HG02970 (cell line): ENCODE measurements at regions not wholly inside any gene's neighbourhood (a gene's known extent, or its start where the extent isn't known, plus 50 kb on each side); places are given as distances from the start of the nearest gene placed in this dataset.
"Not testable (repeated sequence)": the region's sequence is repeated elsewhere in the genome, so short reads cannot be mapped to it uniquely, and the experiment has no call there.

Source experiments
- ATAC-seq: cut with Tn5 transposase; IDR thresholded peaks from one replicate; pipeline ENCODE4 v1.9.1; 2021; ENCODE audit warnings: mild to moderate bottlenecking, moderate library complexity, moderate number of reproducible peaks; ENCODE audit not compliant: unreplicated experiment, low FRiP score

- no peak for ATAC-seq
Measured at GRCh38 chr10:78441694-78442093, 408.0 kb downstream of the RPS24 start.

GRCh38 chr10:78442836-78443550, 409.3 kb downstream of the RPS24 start:
- no peak for ATAC-seq

- no peak for ATAC-seq
Measured at GRCh38 chr10:78443900-78444571, 410.4 kb downstream of the RPS24 start.

- ATAC-seq, result not testable (repeated sequence)
Measured at GRCh38 chr10:78444741-78445140, 411.1 kb downstream of the RPS24 start.

- ATAC-seq, result no peak
Measured at GRCh38 chr10:78445308-78445707, 411.6 kb downstream of the RPS24 start.

GRCh38 chr10:78448470-78448869, 414.8 kb downstream of the RPS24 start:
- ATAC-seq, result no peak

- no peak for ATAC-seq
Measured at GRCh38 chr10:78448994-78449418, 415.3 kb downstream of the RPS24 start.

- ATAC-seq, result no peak
Measured at GRCh38 chr10:78449554-78449953, 415.9 kb downstream of the RPS24 start.

- ATAC-seq, result no peak
Measured at GRCh38 chr10:78450239-78450638, 416.6 kb downstream of the RPS24 start.

- ATAC-seq, result no peak
Measured at GRCh38 chr10:78450807-78451485, 417.3 kb downstream of the RPS24 start.

- ATAC-seq, result no peak
Measured at GRCh38 chr10:78451592-78451991, 417.9 kb downstream of the RPS24 start.

GRCh38 chr10:78454123-78454645, 420.5 kb downstream of the RPS24 start:
- no peak for ATAC-seq

- no peak for ATAC-seq
Measured at GRCh38 chr10:78455236-78455635, 421.6 kb downstream of the RPS24 start.

- ATAC-seq, result no peak
Measured at GRCh38 chr10:78455811-78456210, 422.1 kb downstream of the RPS24 start.

- no peak for ATAC-seq
Measured at GRCh38 chr10:78456649-78457400, 423.2 kb downstream of the RPS24 start.

GRCh38 chr10:78457804-78458482, 424.3 kb downstream of the RPS24 start:
- no peak for ATAC-seq

GRCh38 chr10:78458983-78459638, 425.4 kb downstream of the RPS24 start:
- no peak for ATAC-seq

GRCh38 chr10:78459639-78460037, 426.0 kb downstream of the RPS24 start:
- ATAC-seq, result no peak

GRCh38 chr10:78460204-78460603, 426.5 kb downstream of the RPS24 start:
- no peak for ATAC-seq
